ENCODE measurements at regions not wholly inside any gene's neighbourhood (a gene's known extent, or its start where the extent isn't known, plus 50 kb on each side); places are given as distances from the start of the nearest gene placed in this dataset.
A peak's percentile ranks its signal among the peaks of the same experiment; 100 is the strongest.

- no peaks in the 10 kb centered on the region for H4K20me1 ChIP-seq (ENCODE audit: control insufficient read depth, insufficient read depth, insufficient read length)
- no peak overlapping the region for H3K4me3 Mint-ChIP-seq
- H3T11ph ChIP-seq (ENCODE audit: low read length) = no peak overlapping the region
- H3K56ac ChIP-seq (ENCODE audit: insufficient read length, low read depth, low read length) = no peak overlapping the region
- no peaks in the 10 kb centered on the region for H3K27me3 ChIP-seq (ENCODE audit: insufficient read depth, low read length)
- H3K27ac ChIP-seq (ENCODE audit: insufficient read length, low read depth, low read length) = no peak overlapping the region
- H2BK12ac ChIP-seq (ENCODE audit: insufficient read length, low read depth, low read length) = no peak overlapping the region
- H2AK5ac ChIP-seq (ENCODE audit: insufficient read length, low read length) = no peak overlapping the region
- no peaks in the 10 kb centered on the region for H3K36me3 Mint-ChIP-seq (ENCODE audit: insufficient read depth in 1 of 3, low read depth in 3 of 3)
- no peak overlapping the region for H3K9ac ChIP-seq (ENCODE audit: extremely low read depth, insufficient read length, low read length)
- no peaks in the 10 kb centered on the region for H3K9me3 ChIP-seq (ENCODE audit: control insufficient read depth, low read depth, low read length)
- no peak overlapping the region for H2AFZ ChIP-seq (ENCODE audit: low read length)
- no peaks in the 10 kb centered on the region for H3K4me1 ChIP-seq (ENCODE audit: insufficient read depth, low read length)
- TF ChIP-seq, protein P1, sequence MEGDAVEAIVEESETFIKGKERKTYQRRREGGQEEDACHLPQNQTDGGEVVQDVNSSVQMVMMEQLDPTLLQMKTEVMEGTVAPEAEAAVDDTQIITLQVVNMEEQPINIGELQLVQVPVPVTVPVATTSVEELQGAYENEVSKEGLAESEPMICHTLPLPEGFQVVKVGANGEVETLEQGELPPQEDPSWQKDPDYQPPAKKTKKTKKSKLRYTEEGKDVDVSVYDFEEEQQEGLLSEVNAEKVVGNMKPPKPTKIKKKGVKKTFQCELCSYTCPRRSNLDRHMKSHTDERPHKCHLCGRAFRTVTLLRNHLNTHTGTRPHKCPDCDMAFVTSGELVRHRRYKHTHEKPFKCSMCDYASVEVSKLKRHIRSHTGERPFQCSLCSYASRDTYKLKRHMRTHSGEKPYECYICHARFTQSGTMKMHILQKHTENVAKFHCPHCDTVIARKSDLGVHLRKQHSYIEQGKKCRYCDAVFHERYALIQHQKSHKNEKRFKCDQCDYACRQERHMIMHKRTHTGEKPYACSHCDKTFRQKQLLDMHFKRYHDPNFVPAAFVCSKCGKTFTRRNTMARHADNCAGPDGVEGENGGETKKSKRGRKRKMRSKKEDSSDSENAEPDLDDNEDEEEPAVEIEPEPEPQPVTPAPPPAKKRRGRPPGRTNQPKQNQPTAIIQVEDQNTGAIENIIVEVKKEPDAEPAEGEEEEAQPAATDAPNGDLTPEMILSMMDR (conservative IDR thresholded peaks at IDR 0.05) = no peak
- H2BK15ac ChIP-seq (ENCODE audit: low read depth, low read length) = no peak overlapping the region
- no peak overlapping the region for H2BK5ac ChIP-seq (ENCODE audit: insufficient read length, low read length)
- no peak overlapping the region for H4K8ac ChIP-seq (replicated peaks; ENCODE audit: insufficient read length, low read depth, low read length)
- H2BK20ac ChIP-seq (ENCODE audit: low read depth, low read length, poor library complexity, severe bottlenecking) = no peak overlapping the region
- DNase-seq = no peak
- no peaks in the 10 kb centered on the region for H3K79me1 ChIP-seq (ENCODE audit: insufficient read depth, low read depth, low read length, poor library complexity, severe bottlenecking)
- H4K5ac ChIP-seq (ENCODE audit: insufficient read length, low read depth, low read length) = no peak overlapping the region
- peak overlapping the region in 1 of 3 experiments; percentile 41; a peak in 2 of 7 replicates for H3K27ac Mint-ChIP-seq
- H3K23me2 ChIP-seq (ENCODE audit: insufficient read length, low read depth, low read length, poor library complexity, severe bottlenecking) = no peaks in the 10 kb centered on the region
- H3K27me3 Mint-ChIP-seq (ENCODE audit: low read depth) = no peaks in the 10 kb centered on the region
- H3K4me2 ChIP-seq (ENCODE audit: insufficient read depth, insufficient read length, low read length) = no peak overlapping the region
- no peak overlapping the region for H3K14ac ChIP-seq (ENCODE audit: insufficient read depth, low read length)
- H3K4me1 Mint-ChIP-seq = no peaks in the 10 kb centered on the region
- H3K4ac ChIP-seq (ENCODE audit: low read depth, low read length) = no peak overlapping the region
- no peaks in the 10 kb centered on the region for H3K79me2 ChIP-seq (ENCODE audit: insufficient read depth, low read length)
- H4K91ac ChIP-seq (ENCODE audit: insufficient read length, low read depth, low read length) = no peak overlapping the region
- H3K9me3 Mint-ChIP-seq = no peaks in the 10 kb centered on the region
- no peak overlapping the region for H3K23ac ChIP-seq (ENCODE audit: insufficient read length, low read depth, low read length)
- H2BK120ac ChIP-seq (ENCODE audit: low read depth, low read length, poor library complexity, severe bottlenecking) = no peak overlapping the region
- H3K18ac ChIP-seq (ENCODE audit: insufficient read length, low read depth, low read length) = no peak overlapping the region
- no CpG with 5 or more reads among the region's 1 CpG for WGBS (ENCODE audit: extremely low coverage, insufficient read length, low lambda C conversion rate)
Measured at GRCh38 chr11:82261367-82261766, 472.3 kb downstream of the FAM181B start.

Measured in H9 (cell line).